ENCODE measurements at regions not wholly inside any gene's neighbourhood (a gene's known extent, or its start where the extent isn't known, plus 50 kb on each side); places are given as distances from the start of the nearest gene placed in this dataset.

DNA sequence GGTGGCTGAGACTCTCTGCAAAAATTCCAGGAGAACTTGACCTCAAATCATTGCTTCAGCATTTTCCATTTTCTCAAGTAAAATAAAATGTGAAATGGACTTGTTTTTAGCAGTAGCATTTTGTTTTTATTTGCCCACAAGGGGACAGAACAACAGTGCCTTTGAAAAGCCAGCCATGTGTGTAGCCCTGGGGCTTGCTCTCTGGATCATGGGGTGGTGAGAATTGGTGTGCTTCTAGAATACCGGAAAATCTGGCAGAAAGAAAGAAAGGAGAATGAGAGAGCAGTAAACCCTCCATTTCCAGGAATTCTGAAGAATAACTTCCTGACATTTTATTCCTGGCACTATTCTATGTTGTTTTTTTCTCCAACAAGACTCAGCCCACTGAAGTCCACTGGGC is 254.7 kb upstream of the MOCS1 start:
- intact Hi-C loops (cut with DNase I) = no loop called here
- TF ChIP-seq, protein P1, sequence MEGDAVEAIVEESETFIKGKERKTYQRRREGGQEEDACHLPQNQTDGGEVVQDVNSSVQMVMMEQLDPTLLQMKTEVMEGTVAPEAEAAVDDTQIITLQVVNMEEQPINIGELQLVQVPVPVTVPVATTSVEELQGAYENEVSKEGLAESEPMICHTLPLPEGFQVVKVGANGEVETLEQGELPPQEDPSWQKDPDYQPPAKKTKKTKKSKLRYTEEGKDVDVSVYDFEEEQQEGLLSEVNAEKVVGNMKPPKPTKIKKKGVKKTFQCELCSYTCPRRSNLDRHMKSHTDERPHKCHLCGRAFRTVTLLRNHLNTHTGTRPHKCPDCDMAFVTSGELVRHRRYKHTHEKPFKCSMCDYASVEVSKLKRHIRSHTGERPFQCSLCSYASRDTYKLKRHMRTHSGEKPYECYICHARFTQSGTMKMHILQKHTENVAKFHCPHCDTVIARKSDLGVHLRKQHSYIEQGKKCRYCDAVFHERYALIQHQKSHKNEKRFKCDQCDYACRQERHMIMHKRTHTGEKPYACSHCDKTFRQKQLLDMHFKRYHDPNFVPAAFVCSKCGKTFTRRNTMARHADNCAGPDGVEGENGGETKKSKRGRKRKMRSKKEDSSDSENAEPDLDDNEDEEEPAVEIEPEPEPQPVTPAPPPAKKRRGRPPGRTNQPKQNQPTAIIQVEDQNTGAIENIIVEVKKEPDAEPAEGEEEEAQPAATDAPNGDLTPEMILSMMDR (IDR thresholded peaks at IDR 0.05) = no peak
- H3K4me1 ChIP-seq = no peaks in the 10 kb centered on the region
- H3K36me3 ChIP-seq (ENCODE audit: insufficient read depth in 1 of 2, low read depth in 1 of 2) = no peaks in the 10 kb centered on the region
- ATAC-seq = no peak
- WGBS, 3 donors = 11 to 45% (median 28%) methylated on average over 1 of the region's 1 CpG
- no peak for DNase-seq
- no peak overlapping the region for H3K4me3 ChIP-seq
- no peak overlapping the region for H3K27ac ChIP-seq
- no peaks in the 10 kb centered on the region for H3K27me3 ChIP-seq (ENCODE audit: insufficient read depth in 3 of 3, low read length in 2 of 3)
- no peaks in the 10 kb centered on the region for H3K9me3 ChIP-seq

DNA sequence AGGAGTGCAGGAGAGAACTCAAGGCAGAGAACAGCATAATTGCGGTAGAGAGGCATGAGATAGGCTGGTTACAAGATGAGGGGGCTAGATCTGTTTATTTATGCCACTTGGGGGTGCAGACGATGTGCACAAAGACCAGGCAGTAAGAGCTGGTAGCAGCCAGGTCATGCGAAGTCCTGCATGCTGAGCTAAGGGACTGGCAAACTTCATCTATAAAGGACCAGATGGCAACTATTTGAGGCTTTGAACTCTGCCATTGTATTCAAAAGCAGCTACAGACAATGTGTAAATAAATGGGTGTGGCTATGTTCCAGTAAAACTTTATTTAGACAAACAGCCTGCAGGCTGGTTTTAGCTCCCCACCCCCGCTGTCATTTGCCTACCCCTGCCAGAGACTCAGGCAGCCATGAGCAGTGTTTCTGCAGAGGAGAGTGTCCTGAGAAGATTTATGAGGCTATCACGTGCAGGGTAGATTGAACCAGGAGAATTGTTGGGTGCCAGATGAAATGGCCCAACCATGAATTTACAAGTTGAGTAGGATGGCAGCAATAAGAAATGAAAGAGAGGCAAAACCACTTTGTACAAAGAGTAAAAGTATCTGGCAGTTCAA is 253.4 kb upstream of the MOCS1 start:
- no peak overlapping the region for H3K27ac ChIP-seq
- peaks cover 0 to 2% (median 0%) of the 10 kb centered on the region in 3 donors for H3K27me3 ChIP-seq (ENCODE audit: insufficient read depth in 3 of 3, low read length in 2 of 3)
- intact Hi-C loops (cut with DNase I) = no loop called here
- ATAC-seq (no peak), DNase-seq (no peak)
- WGBS, 3 donors = 67 to 71% (median 70%) methylated on average over 5 of the region's 5 CpGs
- H3K4me1 ChIP-seq = no peaks in the 10 kb centered on the region
- no peaks in the 10 kb centered on the region for H3K36me3 ChIP-seq (ENCODE audit: insufficient read depth in 1 of 2, low read depth in 1 of 2)
- no peaks in the 10 kb centered on the region for H3K9me3 ChIP-seq
- no peak overlapping the region for H3K4me3 ChIP-seq
- TF ChIP-seq, protein P1 (IDR thresholded peaks at IDR 0.05) = no peak

DNA sequence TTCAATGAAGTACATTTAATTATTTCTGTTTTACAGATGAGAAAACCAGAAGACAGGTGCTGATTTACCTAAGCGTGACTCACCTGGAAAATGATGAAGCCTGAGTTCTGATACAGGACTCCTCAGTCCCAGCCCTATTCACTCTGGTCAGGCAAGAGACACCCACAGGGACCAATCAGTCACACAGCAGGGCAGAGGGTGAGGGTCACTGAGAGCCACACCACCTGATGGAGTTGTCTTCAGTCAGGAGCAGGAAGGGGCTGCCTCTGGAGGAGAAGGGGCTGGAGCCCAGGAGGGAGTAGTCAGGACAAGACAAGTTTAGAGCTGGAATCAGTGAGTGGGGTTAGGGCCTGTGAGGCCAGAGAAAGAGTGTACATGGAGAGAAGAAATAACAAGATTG is 251.2 kb upstream of the MOCS1 start:
- H3K4me1 ChIP-seq = no peaks in the 10 kb centered on the region
- TF ChIP-seq, protein P1 (IDR thresholded peaks at IDR 0.05) = no peak
- 94 to 100% (median 97%) methylated on average over 1 of the region's 1 CpG for WGBS, 3 donors
- no peaks in the 10 kb centered on the region for H3K9me3 ChIP-seq
- intact Hi-C loops (cut with DNase I) = no loop called here
- peaks cover 0 to 2% (median 0%) of the 10 kb centered on the region in 3 donors for H3K27me3 ChIP-seq (ENCODE audit: insufficient read depth in 3 of 3, low read length in 2 of 3)
- H3K36me3 ChIP-seq (ENCODE audit: insufficient read depth in 1 of 2, low read depth in 1 of 2) = no peaks in the 10 kb centered on the region
- no peak overlapping the region for H3K4me3 ChIP-seq
- ATAC-seq = no peak
- no peak overlapping the region for H3K27ac ChIP-seq
- no peak for DNase-seq

DNA sequence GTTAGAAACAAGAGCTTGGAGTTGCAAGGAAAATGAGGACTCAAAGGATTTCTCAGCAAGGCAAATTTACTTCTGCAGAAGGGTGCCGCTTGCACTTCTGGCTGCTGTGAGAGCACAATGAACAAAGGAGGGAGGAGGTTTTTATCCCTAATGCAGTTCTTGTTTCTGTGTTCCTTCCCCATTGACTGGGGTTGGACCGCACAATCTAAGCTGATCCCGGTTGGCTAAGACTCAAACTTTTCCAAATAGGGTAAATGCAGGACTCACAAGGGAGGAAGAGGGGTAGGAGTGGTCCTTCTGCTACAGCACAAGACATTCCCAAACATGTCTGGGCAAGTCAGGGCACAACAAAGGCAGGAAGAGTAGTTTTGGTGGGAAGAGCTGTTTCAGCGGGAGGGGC is 249.6 kb upstream of the MOCS1 start:
- H3K36me3 ChIP-seq (ENCODE audit: insufficient read depth in 1 of 2, low read depth in 1 of 2) = no peaks in the 10 kb centered on the region
- TF ChIP-seq, protein P1 (IDR thresholded peaks at IDR 0.05) = no peak
- WGBS, 3 donors = 91 to 93% (median 92%) methylated on average over 4 of the region's 4 CpGs
- DNase-seq (no peak), ATAC-seq (no peak)
- H3K4me3 ChIP-seq = no peak overlapping the region
- H3K27ac ChIP-seq = no peak overlapping the region
- no peaks in the 10 kb centered on the region for H3K4me1 ChIP-seq
- H3K9me3 ChIP-seq = no peaks in the 10 kb centered on the region
- intact Hi-C loops (cut with DNase I) = no loop called here
- peaks cover 0 to 2% (median 0%) of the 10 kb centered on the region in 3 donors for H3K27me3 ChIP-seq (ENCODE audit: insufficient read depth in 3 of 3, low read length in 2 of 3)

DNA sequence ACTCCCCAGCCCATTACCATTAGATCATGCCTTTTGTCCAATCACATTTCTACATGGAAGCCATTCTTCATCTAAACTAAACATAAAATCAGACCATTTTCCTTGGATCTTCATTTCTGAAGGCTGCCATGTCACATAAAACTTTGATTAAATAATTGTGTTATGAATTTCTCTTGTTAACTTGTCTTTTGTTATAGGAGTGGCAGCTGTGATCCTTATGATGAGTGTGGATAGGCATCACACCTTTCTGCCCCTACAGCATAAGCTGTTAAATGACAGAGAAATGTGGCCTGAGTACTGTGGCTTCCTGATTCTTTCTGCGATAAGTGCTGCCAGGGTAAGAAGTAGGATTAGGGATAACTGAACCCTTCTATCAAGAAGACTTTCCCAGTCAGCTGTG is 247.1 kb upstream of the MOCS1 start:
- WGBS, 3 donors = 94 to 97% (median 94%) methylated on average over 1 of the region's 1 CpG
- ATAC-seq (no peak), DNase-seq (no peak)
- Histone ChIP-seq H3K4me3 (no peak overlapping the region), H3K27me3 (ENCODE audit: insufficient read depth in 3 of 3, low read length in 2 of 3) (peaks cover 2 to 7% (median 3%) of the 10 kb centered on the region in 3 donors), H3K9me3 (no peaks in the 10 kb centered on the region), H3K36me3 (ENCODE audit: insufficient read depth in 1 of 2, low read depth in 1 of 2) (no peaks in the 10 kb centered on the region), H3K4me1 (no peaks in the 10 kb centered on the region), H3K27ac (no peak overlapping the region)
- intact Hi-C loops (cut with DNase I) = no loop called here
- TF ChIP-seq, protein P1 (IDR thresholded peaks at IDR 0.05) = no peak

Measured in psoas muscle (tissue), 7 donors.